SU-DHL-6 (cell line): ENCODE measurements at regions not wholly inside any gene's neighbourhood (a gene's known extent, or its start where the extent isn't known, plus 50 kb on each side); places are given as distances from the start of the nearest gene placed in this dataset.

ENCODE experiments used
- H2AFZ ChIP-seq: fragments of 200-600 bp; sonication (generic); 2 replicates; pipeline ENCODE4 v1.6.1; 2014; ENCODE audit warnings: low read depth, mild to moderate bottlenecking, moderate library complexity, mixed read lengths, antibody characterized with exemption, low read length; ENCODE audit not compliant: severe bottlenecking
- H3F3A ChIP-seq: fragments of 200-600 bp; shearing (Covaris generic); 2 replicates; pipeline ENCODE4 v1.6.0; 2016; ENCODE audit warnings: antibody characterized with exemption, mild to moderate bottlenecking; ENCODE audit not compliant: insufficient read depth
- H3K27ac ChIP-seq: fragments of 200-600 bp; sonication (generic); 2 replicates; pipeline ENCODE4 v1.5.1; 2016; ENCODE audit warnings: low read depth, mild to moderate bottlenecking, low read length, moderate library complexity, mixed read lengths
- H3K27me3 ChIP-seq: fragments of 200-600 bp; sonication (generic), shearing (Covaris generic); 2 replicates; pipeline ENCODE4 v1.6.0; 2014; ENCODE audit warnings: mild to moderate bottlenecking, low read length
- H3K36me3 ChIP-seq: fragments of 200-600 bp; sonication (generic); 2 replicates; pipeline ENCODE4 v1.6.1; 2014; ENCODE audit warnings: mild to moderate bottlenecking, low read length, mixed read lengths
- H3K4me2 ChIP-seq: fragments of 300-600, 200-600 bp; shearing (Covaris generic), sonication (generic); 2 replicates; pipeline ENCODE4 v1.6.0; 2014; ENCODE audit warnings: low read length, low read depth, mild to moderate bottlenecking; ENCODE audit not compliant: poor library complexity, severe bottlenecking
- H3K4me3 ChIP-seq: fragments of 200-600 bp; sonication (generic); 2 replicates; pipeline ENCODE4 v1.5.1; 2014; ENCODE audit warnings: antibody characterized with exemption, low read length, mild to moderate bottlenecking, mixed read lengths; ENCODE audit not compliant: insufficient read depth, poor library complexity, severe bottlenecking
- H3K79me2 ChIP-seq: fragments of 200-600 bp; sonication (generic); 2 replicates; pipeline ENCODE4 v1.6.1; 2014; ENCODE audit warnings: mild to moderate bottlenecking, low read length, moderate library complexity; ENCODE audit not compliant: insufficient read depth
- H3K9ac ChIP-seq: fragments of 200-600 bp; sonication (generic); 2 replicates; pipeline ENCODE4 v1.7.0; 2014; ENCODE audit warnings: mild to moderate bottlenecking, low read length
- H3K9me2 ChIP-seq: fragments of 200-600 bp; sonication (generic); replicated peaks from 2 replicates; pipeline ENCODE4 v1.6.1; 2014; ENCODE audit warnings: low read length; ENCODE audit not compliant: insufficient read depth
- H3K9me3 ChIP-seq: fragments of 200-600 bp; sonication (generic); 2 replicates; pipeline ENCODE4 v1.6.1; 2014; ENCODE audit warnings: low read length, mixed read lengths; ENCODE audit not compliant: insufficient read depth
- H4K20me1 ChIP-seq: fragments of 200-600 bp; sonication (generic); 2 replicates; pipeline ENCODE4 v1.6.1; 2014; ENCODE audit warnings: low read depth, mild to moderate bottlenecking, antibody characterized with exemption, low read length, moderate library complexity, mixed read lengths
- CTCF ChIP-seq: fragments of 200-600 bp; sonication (generic); IDR thresholded peaks from one replicate; pipeline ENCODE4 v1.5.1; 2017; ENCODE audit warnings: antibody characterized with exemption, mild to moderate bottlenecking, low read length, moderate library complexity; ENCODE audit not compliant: insufficient read depth, poor library complexity, severe bottlenecking
- EZH2phosphoT487 ChIP-seq: fragments of 200-600 bp; sonication (generic), shearing (Covaris generic); conservative IDR thresholded peaks from 2 replicates; pipeline ENCODE4 v1.6.1; 2018; ENCODE audit warnings: mild to moderate bottlenecking, antibody characterized with exemption, low read length, moderate library complexity, mixed read lengths

GRCh38 chr12:63319936-63320633 is 169.1 kb upstream of the AVPR1A start:
- no peaks in the 10 kb centered on the region for H3K9me2 ChIP-seq
- no peak for TF ChIP-seq CTCF
- H3K36me3 ChIP-seq, result no peaks in the 10 kb centered on the region
- no peak overlapping the region for H3K27ac ChIP-seq
- H3K9ac ChIP-seq, result no peak overlapping the region
- no peak overlapping the region for H2AFZ ChIP-seq
- no peaks in the 10 kb centered on the region for H3F3A ChIP-seq
- no peaks in the 10 kb centered on the region for H4K20me1 ChIP-seq
- no peak overlapping the region for H3K4me3 ChIP-seq
- H3K4me2 ChIP-seq, result no peak overlapping the region
- no peaks in the 10 kb centered on the region for H3K79me2 ChIP-seq
- H3K27me3 ChIP-seq, result no peaks in the 10 kb centered on the region
- H3K9me3 ChIP-seq, result no peaks in the 10 kb centered on the region

DNA sequence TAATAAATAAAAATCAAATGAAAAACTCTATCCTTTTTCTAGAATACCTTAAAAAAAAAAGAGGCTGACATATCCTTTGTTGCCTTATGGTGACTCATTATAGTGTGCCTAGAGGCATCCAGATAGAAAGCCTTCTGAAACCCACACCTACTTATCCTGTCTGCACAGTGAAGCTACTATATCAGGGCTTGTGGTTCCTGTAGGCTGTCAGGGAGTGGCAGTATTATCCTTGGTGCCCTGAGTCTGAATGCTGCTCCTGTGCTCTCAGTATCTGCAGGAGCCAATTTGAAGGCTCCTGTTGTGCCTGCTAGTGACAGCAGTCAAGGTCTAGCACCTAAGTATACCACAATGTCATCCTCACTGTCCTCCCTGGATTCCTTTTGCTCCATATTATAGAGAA is 168.4 kb upstream of the AVPR1A start:
- no peaks in the 10 kb centered on the region for H3K27me3 ChIP-seq
- H3K4me2 ChIP-seq, result no peak overlapping the region
- TF ChIP-seq CTCF, result no peak
- no peak for TF ChIP-seq EZH2phosphoT487
- H3K9me3 ChIP-seq, result no peaks in the 10 kb centered on the region
- no peaks in the 10 kb centered on the region for H3K79me2 ChIP-seq
- no peaks in the 10 kb centered on the region for H4K20me1 ChIP-seq
- no peaks in the 10 kb centered on the region for H3K9me2 ChIP-seq
- no peak overlapping the region for H3K27ac ChIP-seq
- no peaks in the 10 kb centered on the region for H3K36me3 ChIP-seq
- H3F3A ChIP-seq, result no peaks in the 10 kb centered on the region
- no peak overlapping the region for H3K9ac ChIP-seq
- H2AFZ ChIP-seq, result no peak overlapping the region
- H3K4me3 ChIP-seq, result no peak overlapping the region

- no peak overlapping the region for H3K4me2 ChIP-seq
- H3K9me3 ChIP-seq, result no peaks in the 10 kb centered on the region
- no peak overlapping the region for H3K9ac ChIP-seq
- H3K36me3 ChIP-seq, result no peaks in the 10 kb centered on the region
- no peaks in the 10 kb centered on the region for H4K20me1 ChIP-seq
- H2AFZ ChIP-seq, result no peak overlapping the region
- no peaks in the 10 kb centered on the region for H3K79me2 ChIP-seq
- no peak for TF ChIP-seq EZH2phosphoT487
- TF ChIP-seq CTCF, result no peak
- no peaks in the 10 kb centered on the region for H3K27me3 ChIP-seq
- no peaks in the 10 kb centered on the region for H3K9me2 ChIP-seq
- H3K27ac ChIP-seq, result no peak overlapping the region
- H3K4me3 ChIP-seq, result no peak overlapping the region
- no peaks in the 10 kb centered on the region for H3F3A ChIP-seq
These were observed 167.9 kb upstream of the AVPR1A start for GRCh38 chr12:63318933-63319332.
